H9 (cell line): ENCODE measurements at regions not wholly inside any gene's neighbourhood (a gene's known extent, or its start where the extent isn't known, plus 50 kb on each side); places are given as distances from the start of the nearest gene placed in this dataset.

Experiments used
- DNase-seq: peaks from one replicate; pipeline ENCODE4 v3.0.0-alpha.2; 2017
- H2AFZ ChIP-seq: one replicate; pipeline ENCODE4 v1.6.1; 2013; ENCODE audit warnings: mild to moderate bottlenecking, low read length, control low read depth, moderate library complexity
- H2AK5ac ChIP-seq: 2 replicates; pipeline ENCODE4 v1.6.1; 2013; ENCODE audit warnings: low read length, control low read depth, mixed read lengths; ENCODE audit not compliant: insufficient read length
- H2BK120ac ChIP-seq: one replicate; pipeline ENCODE4 v1.6.1; 2013; ENCODE audit warnings: low read depth, mild to moderate bottlenecking, low read length, control low read depth, inconsistent platforms; ENCODE audit not compliant: poor library complexity, severe bottlenecking
- H2BK12ac ChIP-seq: 2 replicates; pipeline ENCODE4 v1.6.1; 2013; ENCODE audit warnings: low read length, control low read depth, mixed read lengths, low read depth; ENCODE audit not compliant: insufficient read length
- H2BK15ac ChIP-seq: 2 replicates; pipeline ENCODE4 v1.6.1; 2013; ENCODE audit warnings: low read depth, low read length, control low read depth
- H2BK20ac ChIP-seq: one replicate; pipeline ENCODE4 v1.6.1; 2013; ENCODE audit warnings: low read depth, mild to moderate bottlenecking, low read length, control low read depth, inconsistent platforms; ENCODE audit not compliant: poor library complexity, severe bottlenecking
- H2BK5ac ChIP-seq: 2 replicates; pipeline ENCODE4 v1.6.1; 2013; ENCODE audit warnings: low read length, control low read depth, mixed read lengths; ENCODE audit not compliant: insufficient read length
- H3K14ac ChIP-seq: 2 replicates; pipeline ENCODE4 v1.6.1; 2013; ENCODE audit warnings: low read length, control low read depth; ENCODE audit not compliant: insufficient read depth
- H3K18ac ChIP-seq: 2 replicates; pipeline ENCODE4 v1.6.1; 2013; ENCODE audit warnings: low read depth, mild to moderate bottlenecking, mixed read lengths, low read length, control low read depth; ENCODE audit not compliant: insufficient read length
- H3K23ac ChIP-seq: 2 replicates; pipeline ENCODE4 v1.6.1; 2013; ENCODE audit warnings: low read length, control low read depth, mixed read lengths, low read depth; ENCODE audit not compliant: insufficient read length
- H3K23me2 ChIP-seq: 2 replicates; pipeline ENCODE4 v1.6.1; 2013; ENCODE audit warnings: low read depth, mild to moderate bottlenecking, mixed read lengths, low read length, control low read depth; ENCODE audit not compliant: insufficient read length, poor library complexity, severe bottlenecking
- H3K27ac ChIP-seq: 2 replicates; pipeline ENCODE4 v1.5.1; 2013; ENCODE audit warnings: low read length, control low read depth, mixed read lengths, low read depth; ENCODE audit not compliant: insufficient read length
- H3K27me3 ChIP-seq: 2 replicates; pipeline ENCODE4 v1.6.1; 2013; ENCODE audit warnings: low read length, control low read depth, inconsistent platforms; ENCODE audit not compliant: insufficient read depth
- H3K4ac ChIP-seq: 2 replicates; pipeline ENCODE4 v1.6.1; 2013; ENCODE audit warnings: low read depth, mild to moderate bottlenecking, control low read depth, inconsistent platforms, low read length, moderate library complexity
- H3K4me1 ChIP-seq: 2 replicates; pipeline ENCODE4 v1.6.1; 2013; ENCODE audit warnings: low read length, control low read depth, inconsistent platforms; ENCODE audit not compliant: insufficient read depth
- H3K4me2 ChIP-seq: 2 replicates; pipeline ENCODE4 v1.6.1; 2013; ENCODE audit warnings: low read length, control low read depth, mixed read lengths; ENCODE audit not compliant: insufficient read length, insufficient read depth
- H3K56ac ChIP-seq: 2 replicates; pipeline ENCODE4 v1.6.1; 2013; ENCODE audit warnings: low read depth, mild to moderate bottlenecking, mixed read lengths, low read length, control low read depth; ENCODE audit not compliant: insufficient read length
- H3K79me1 ChIP-seq: 2 replicates; pipeline ENCODE4 v1.6.1; 2013; ENCODE audit warnings: low read depth, mild to moderate bottlenecking, moderate library complexity, low read length, control low read depth, inconsistent platforms; ENCODE audit not compliant: insufficient read depth, poor library complexity, severe bottlenecking
- H3K79me2 ChIP-seq: 2 replicates; pipeline ENCODE4 v1.6.1; 2013; ENCODE audit warnings: low read length, control low read depth, inconsistent platforms; ENCODE audit not compliant: insufficient read depth
- H3K9ac ChIP-seq: 2 replicates; pipeline ENCODE4 v1.6.1; 2013; ENCODE audit warnings: low read length, control low read depth, mixed read lengths; ENCODE audit not compliant: insufficient read length; ENCODE audit errors: extremely low read depth
- H3K9me3 ChIP-seq: one replicate; pipeline ENCODE4 v1.6.1; 2013; ENCODE audit warnings: low read depth, low read length, inconsistent platforms; ENCODE audit not compliant: control insufficient read depth
- H3T11ph ChIP-seq: one replicate; pipeline ENCODE4 v1.6.1; 2013; ENCODE audit warnings: mild to moderate bottlenecking, low read length, control low read depth, inconsistent platforms
- H4K20me1 ChIP-seq: one replicate; pipeline ENCODE4 v1.6.1; 2013; ENCODE audit not compliant: control insufficient read depth, insufficient read length, insufficient read depth
- H4K5ac ChIP-seq: 2 replicates; pipeline ENCODE4 v1.6.1; 2013; ENCODE audit warnings: low read depth, mild to moderate bottlenecking, mixed read lengths, low read length, control low read depth; ENCODE audit not compliant: insufficient read length
- H4K8ac ChIP-seq: replicated peaks from 2 replicates; pipeline ENCODE4 v1.6.1; 2013; ENCODE audit warnings: low read length, control low read depth, mixed read lengths, low read depth; ENCODE audit not compliant: insufficient read length
- H4K91ac ChIP-seq: 2 replicates; pipeline ENCODE4 v1.6.1; 2013; ENCODE audit warnings: low read depth, mild to moderate bottlenecking, moderate library complexity, mixed read lengths, low read length, control low read depth; ENCODE audit not compliant: insufficient read length
- H3K27ac Mint-ChIP-seq, 3 experiments: 2 replicates in 2 of 3; 3 replicates in 1 of 3; pipeline ENCODE4 v1.8.0; 2020 to 2021; ENCODE audit warnings: mixed read lengths in 3 of 3, mild to moderate bottlenecking in 1 of 3, moderate library complexity in 1 of 3
- H3K27me3 Mint-ChIP-seq: 2 replicates; pipeline ENCODE4 v1.8.0; 2021; ENCODE audit warnings: low read depth, mild to moderate bottlenecking, moderate library complexity, mixed read lengths
- H3K36me3 Mint-ChIP-seq, 3 experiments: 2 replicates in 2 of 3; 3 replicates in 1 of 3; pipeline ENCODE4 v1.8.0; 2020 to 2021; ENCODE audit warnings: low read depth in 3 of 3, mixed read lengths in 3 of 3; ENCODE audit not compliant: insufficient read depth in 1 of 3
- H3K4me1 Mint-ChIP-seq, 2 experiments: 2 replicates each; pipeline ENCODE4 v1.8.0; 2020; ENCODE audit warnings: mixed read lengths in 2 of 2
- H3K4me3 Mint-ChIP-seq, 2 experiments: 2 replicates in 1 of 2; 3 replicates in 1 of 2; pipeline ENCODE4 v1.8.0; 2020 to 2021; ENCODE audit warnings: mild to moderate bottlenecking in 2 of 2, mixed read lengths in 2 of 2, moderate library complexity in 1 of 2
- H3K9me3 Mint-ChIP-seq, 2 experiments: 2 replicates in 1 of 2; 3 replicates in 1 of 2; pipeline ENCODE4 v1.8.0; 2020; ENCODE audit warnings: mild to moderate bottlenecking in 2 of 2, mixed read lengths in 2 of 2, moderate library complexity in 1 of 2
- CTCF ChIP-seq: fragments of 200-600 bp; sonication (generic); conservative IDR thresholded peaks from 3 replicates; pipeline ENCODE4 v1.8.0; 2021; ENCODE audit warnings: antibody characterized with exemption, mild to moderate bottlenecking
- WGBS: extraction: QIAGEN DNeasy Blood & Tissue Kit; methylation state at CpG from one replicate; pipeline ENCODE4 v1.1.7; 2013; ENCODE audit warnings: missing lambda C conversion rate, low lambda C conversion rate, mixed read lengths; ENCODE audit not compliant: insufficient read length; ENCODE audit errors: extremely low coverage; 5-methylcytosine and 5-hydroxymethylcytosine counted together

- Mint-ChIP-seq H3K9me3 (no peaks in the 10 kb centered on the region), H3K27me3 (no peaks in the 10 kb centered on the region), H3K4me1 (no peaks in the 10 kb centered on the region), H3K36me3 (no peaks in the 10 kb centered on the region), H3K27ac (no peak overlapping the region), H3K4me3 (no peak overlapping the region)
- Histone ChIP-seq H3K9ac (no peak overlapping the region), H3K27ac (no peak overlapping the region), H3K79me1 (no peaks in the 10 kb centered on the region), H3T11ph (no peak overlapping the region), H3K23ac (no peak overlapping the region), H4K20me1 (no peaks in the 10 kb centered on the region), H4K91ac (no peak overlapping the region), H3K14ac (no peak overlapping the region), H2BK20ac (no peak overlapping the region), H3K9me3 (no peaks in the 10 kb centered on the region), H3K4ac (no peak overlapping the region), H3K23me2 (no peaks in the 10 kb centered on the region), H2BK5ac (no peak overlapping the region), H3K56ac (no peak overlapping the region), H2AFZ (no peak overlapping the region), H4K5ac (no peak overlapping the region), H3K4me2 (no peak overlapping the region), H2BK12ac (no peak overlapping the region), H2BK120ac (no peak overlapping the region), H4K8ac (no peak overlapping the region), H3K27me3 (no peaks in the 10 kb centered on the region), H3K4me1 (no peaks in the 10 kb centered on the region), H3K79me2 (no peaks in the 10 kb centered on the region), H2AK5ac (no peak overlapping the region), H2BK15ac (no peak overlapping the region), H3K18ac (no peak overlapping the region)
- no peak for TF ChIP-seq CTCF
- no peak for DNase-seq
- WGBS: no CpG with 5 or more reads among the region's 2 CpGs
Observed at GRCh38 chr5:97635553-97635952, 452.5 kb upstream of the RIOK2 start.
